Small intestine (tissue), 7 donors: ENCODE measurements at regions not wholly inside any gene's neighbourhood (a gene's known extent, or its start where the extent isn't known, plus 50 kb on each side); places are given as distances from the start of the nearest gene placed in this dataset.
"Not testable (repeated sequence)": the region's sequence is repeated elsewhere in the genome, so short reads cannot be mapped to it uniquely, and the experiment has no call there.

Experiments
- DNase-seq, 2 donors: peaks; one replicate each; pipeline versions ENCODE4 v3.0.0 to v3.0.0-alpha.2; 2013
- FAIRE-seq: peaks from 2 replicates; lab custom pipeline; 2012; peaks lifted over from hg19 to GRCh38; lab: Jason Lieb, UNC
- H3K27ac ChIP-seq, 3 donors: one replicate each; pipeline ENCODE4 v1.5.1; 2013; ENCODE audit warnings: low read length in 2 of 3, mild to moderate bottlenecking in 2 of 3, control low read depth in 1 of 3, inconsistent platforms in 1 of 3, low read depth in 1 of 3, moderate library complexity in 1 of 3
- H3K27me3 ChIP-seq, 3 donors: one replicate each; pipeline ENCODE4 v1.6.1; 2013; ENCODE audit warnings: low read length in 3 of 3, inconsistent platforms in 1 of 3; ENCODE audit not compliant: control insufficient read depth in 3 of 3, insufficient read depth in 3 of 3
- H3K36me3 ChIP-seq, 3 donors: one replicate each; pipeline ENCODE4 v1.6.1; 2013; ENCODE audit warnings: low read length in 3 of 3, inconsistent platforms in 1 of 3, low read depth in 1 of 3, mild to moderate bottlenecking in 1 of 3, moderate library complexity in 1 of 3; ENCODE audit not compliant: control insufficient read depth in 3 of 3, insufficient read depth in 2 of 3
- H3K4me1 ChIP-seq, 3 donors: one replicate each; pipeline ENCODE4 v1.6.1; 2013; ENCODE audit warnings: low read length in 2 of 3, inconsistent platforms in 1 of 3, low read depth in 1 of 3, mild to moderate bottlenecking in 1 of 3, moderate library complexity in 1 of 3; ENCODE audit not compliant: control insufficient read depth in 3 of 3, insufficient read depth in 2 of 3
- H3K4me3 ChIP-seq, 3 donors: one replicate each; pipeline ENCODE4 v1.5.1; 2013; ENCODE audit warnings: low read length in 3 of 3, control low read depth in 1 of 3, inconsistent platforms in 1 of 3, low read depth in 1 of 3, mild to moderate bottlenecking in 1 of 3, moderate library complexity in 1 of 3
- H3K9me3 ChIP-seq, 2 donors: one replicate each; pipeline ENCODE4 v1.6.1; 2013; ENCODE audit warnings: low read depth in 1 of 2, low read length in 1 of 2; ENCODE audit not compliant: control insufficient read depth in 2 of 2, insufficient read depth in 1 of 2
- WGBS, 3 donors: extraction: QIAGEN DNeasy Blood & Tissue Kit; methylation state at CpG; one replicate each; pipeline ENCODE4 v1.1.7; 2013; 5-methylcytosine and 5-hydroxymethylcytosine counted together
- donor health status: healthy with polysubstance abuse.
- donor health status: control.
- donor health status: control.
- donor health status: Bipolar disorder and iron deficiency.
- donor health status: healthy.

DNA sequence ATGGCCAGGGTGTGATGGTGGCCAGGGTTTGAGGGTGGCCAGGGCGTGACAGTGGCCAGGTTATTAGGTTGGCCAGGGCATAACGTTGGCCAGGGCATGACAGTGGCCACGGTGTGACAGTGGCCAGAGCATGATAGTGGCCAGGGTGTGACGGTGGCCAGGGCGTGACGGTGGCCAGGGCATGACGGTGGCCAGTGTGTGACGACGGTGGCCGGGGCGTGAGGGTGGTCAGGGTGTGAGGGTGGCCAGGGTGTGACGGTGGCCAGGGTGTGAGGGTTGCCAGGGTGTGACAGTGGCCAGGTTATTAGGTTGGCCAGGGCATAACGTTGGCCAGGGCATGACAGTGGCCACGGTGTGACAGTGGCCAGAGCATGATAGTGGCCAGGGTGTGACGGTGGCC is 642.8 kb downstream of the TBC1D22A start:
- not testable (repeated sequence) for H3K4me1 ChIP-seq, FAIRE-seq, H3K9me3 ChIP-seq, H3K4me3 ChIP-seq, DNase-seq, H3K36me3 ChIP-seq, H3K27me3 ChIP-seq, H3K27ac ChIP-seq
- WGBS, 3 donors, result 68 to 89% (median 88%) methylated on average over 7 to 15 of the region's 15 CpGs

DNA sequence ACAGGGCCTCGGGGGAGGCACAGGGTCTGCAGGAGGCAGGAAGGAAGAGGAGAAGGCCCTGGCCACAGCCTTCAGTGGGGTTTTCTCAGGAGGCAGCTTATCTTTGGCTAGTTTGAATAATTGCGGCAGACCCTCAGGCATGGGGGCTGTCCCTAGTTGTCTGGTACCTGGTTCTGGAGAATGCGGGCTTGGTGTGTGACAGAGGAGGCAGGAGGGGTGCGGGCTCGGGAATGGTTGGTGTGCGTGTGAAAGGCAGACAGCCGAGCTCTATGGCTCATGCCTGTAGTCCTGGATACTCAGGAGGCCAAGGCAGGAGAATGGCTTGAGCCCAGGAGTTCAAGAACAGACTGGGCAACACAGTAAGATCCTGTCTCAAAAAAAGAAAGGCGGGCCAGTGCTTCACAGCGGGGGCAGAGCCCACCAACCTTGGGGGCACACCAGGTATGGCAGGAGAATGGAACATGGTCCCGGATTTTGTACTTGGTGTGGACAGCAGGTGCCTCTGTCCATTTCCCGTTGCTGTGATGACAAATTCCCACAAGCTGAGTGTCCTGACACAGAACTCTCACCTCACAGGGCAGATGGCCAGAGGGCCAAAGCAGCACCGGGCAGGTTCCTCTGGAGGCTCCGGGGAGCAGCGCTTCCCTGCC is 640.6 kb downstream of the TBC1D22A start:
- no peak overlapping the region for H3K4me3 ChIP-seq
- H3K27me3 ChIP-seq, result peaks cover 0 to 2% (median 0%) of the 10 kb centered on the region in 3 donors
- no peaks in the 10 kb centered on the region for H3K4me1 ChIP-seq
- no peak overlapping the region for H3K27ac ChIP-seq
- 76 to 83% (median 82%) methylated on average over 14 of the region's 14 CpGs for WGBS, 3 donors
- DNase-seq (no peak), FAIRE-seq (no peak)
- peaks cover 0 to 5% of the 10 kb centered on the region in 2 donors for H3K9me3 ChIP-seq
- no peaks in the 10 kb centered on the region for H3K36me3 ChIP-seq

- H3K36me3 ChIP-seq, result no peaks in the 10 kb centered on the region
- H3K27ac ChIP-seq, result no peak overlapping the region
- H3K9me3 ChIP-seq, result peaks cover 0 to 5% of the 10 kb centered on the region in 2 donors
- FAIRE-seq, result no peak
- DNase-seq, result no peak
- no peak overlapping the region for H3K4me3 ChIP-seq
- 73 to 85% (median 81%) methylated on average over 29 of the region's 29 CpGs for WGBS, 3 donors
- no peaks in the 10 kb centered on the region for H3K27me3 ChIP-seq
- no peaks in the 10 kb centered on the region for H3K4me1 ChIP-seq
These were observed 639.7 kb downstream of the TBC1D22A start for GRCh38 chr22:47401976-47402770.

- Histone ChIP-seq H3K27me3 (no peaks in the 10 kb centered on the region), H3K36me3 (no peaks in the 10 kb centered on the region), H3K4me1 (no peaks in the 10 kb centered on the region), H3K4me3 (no peak overlapping the region), H3K9me3 (peaks cover 0 to 5% of the 10 kb centered on the region in 2 donors), H3K27ac (no peak overlapping the region)
- FAIRE-seq (no peak), DNase-seq (no peak)
- 70 to 88% (median 74%) methylated on average over 12 of the region's 12 CpGs for WGBS, 3 donors
These were observed 639.1 kb downstream of the TBC1D22A start for GRCh38 chr22:47401592-47401898.

- H3K36me3 ChIP-seq, result no peaks in the 10 kb centered on the region
- WGBS, 3 donors, result 73 to 85% (median 75%) methylated on average over 28 of the region's 28 CpGs
These were observed 638.5 kb downstream of the TBC1D22A start for GRCh38 chr22:47400701-47401591.

GRCh38 chr22:47400131-47400530 is 637.7 kb downstream of the TBC1D22A start:
- not testable (repeated sequence) for FAIRE-seq, H3K4me3 ChIP-seq, H3K4me1 ChIP-seq, DNase-seq, H3K36me3 ChIP-seq, H3K27me3 ChIP-seq, H3K27ac ChIP-seq, H3K9me3 ChIP-seq
- WGBS, 3 donors, result 82 to 92% (median 88%) methylated on average over 7 to 10 of the region's 10 CpGs

More at GRCh38 chr22:47400701-47401591, 638.5 kb downstream of the TBC1D22A start:
- DNase-seq, result no peak
- H3K4me3 ChIP-seq, result no peak overlapping the region
- no peaks in the 10 kb centered on the region for H3K27me3 ChIP-seq
- H3K9me3 ChIP-seq, result peaks cover 0 to 5% of the 10 kb centered on the region in 2 donors
- no peak for FAIRE-seq
- no peak overlapping the region for H3K27ac ChIP-seq
- no peaks in the 10 kb centered on the region for H3K4me1 ChIP-seq

- H3K4me3 ChIP-seq, result no peak overlapping the region
- DNase-seq, result no peak
- H3K4me1 ChIP-seq, result no peaks in the 10 kb centered on the region
- H3K36me3 ChIP-seq, result no peaks in the 10 kb centered on the region
- 80 to 86% (median 81%) methylated on average over 21 of the region's 21 CpGs for WGBS, 3 donors
- no peaks in the 10 kb centered on the region for H3K27me3 ChIP-seq
- peaks cover 0 to 9% of the 10 kb centered on the region in 2 donors for H3K9me3 ChIP-seq
- FAIRE-seq, result no peak
- no peak overlapping the region for H3K27ac ChIP-seq
These were observed 636.7 kb downstream of the TBC1D22A start for GRCh38 chr22:47398921-47399790.
